ENCODE measurements at regions not wholly inside any gene's neighbourhood (a gene's known extent, or its start where the extent isn't known, plus 50 kb on each side); places are given as distances from the start of the nearest gene placed in this dataset.

DNA sequence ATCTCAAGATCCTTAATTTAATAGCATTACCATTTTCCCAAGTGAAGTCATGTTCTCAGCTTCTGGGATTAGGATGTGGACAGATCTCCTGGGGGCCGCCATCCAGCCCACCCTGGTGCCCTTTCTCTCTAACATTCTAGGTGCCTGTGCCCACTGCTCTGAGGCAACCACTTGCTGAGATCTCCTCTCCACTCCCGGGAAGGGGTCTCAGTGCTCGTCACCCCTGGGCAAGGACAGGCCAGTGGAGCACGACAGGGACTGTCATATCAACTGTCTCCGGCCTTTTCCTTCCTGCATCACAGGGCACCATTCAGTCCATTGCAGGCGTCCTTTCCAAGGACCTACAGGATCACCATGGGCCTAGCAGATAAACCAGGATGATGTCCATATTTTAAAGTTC is 304.8 kb downstream of the AJAP1 start:
- DNase-seq (ENCODE audit: low spot score) = no peak

- no peak for DNase-seq (ENCODE audit: low spot score)
Measured at GRCh38 chr1:4957027-4957426, 302.6 kb downstream of the AJAP1 start.

DNA sequence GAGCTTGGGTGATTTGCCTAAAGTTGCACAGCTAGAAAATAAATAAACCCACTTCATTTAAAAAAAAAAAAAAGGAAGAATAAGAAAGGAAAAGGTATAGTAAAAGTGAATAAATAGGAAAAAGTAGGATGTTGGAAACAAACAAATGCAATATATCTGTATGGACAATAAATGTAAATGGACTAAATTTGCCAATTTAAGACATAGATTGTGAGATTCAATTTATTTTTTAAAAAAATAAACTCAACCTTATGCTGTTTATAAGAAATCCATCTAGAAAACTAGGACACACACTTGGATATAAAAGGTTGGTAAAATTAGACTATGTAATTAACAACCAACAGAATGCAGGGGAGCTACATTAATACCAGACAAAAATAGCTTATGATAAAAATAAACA is 300.0 kb downstream of the AJAP1 start:
- no peak for DNase-seq (ENCODE audit: low spot score)

DNA sequence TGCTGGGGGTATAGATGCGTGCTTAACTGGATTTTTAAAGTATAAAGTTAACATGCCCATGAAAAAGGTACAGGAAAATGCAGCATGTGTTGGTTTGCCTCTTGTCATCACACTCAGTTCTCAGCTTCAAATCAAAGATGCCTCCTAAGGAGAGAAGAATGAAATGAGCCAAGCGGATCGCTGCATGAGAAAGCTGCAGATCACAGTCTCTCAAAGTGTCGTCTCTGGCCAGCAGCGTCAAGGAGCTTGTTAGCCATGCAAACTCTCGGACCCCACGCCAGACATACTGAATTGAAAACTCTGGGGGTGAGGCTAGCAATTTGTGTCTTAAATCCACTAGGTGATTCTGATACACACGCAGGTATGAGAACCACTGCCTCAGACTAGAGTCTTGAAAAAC is 297.2 kb downstream of the AJAP1 start:
- no peak for DNase-seq (ENCODE audit: low spot score)

DNA sequence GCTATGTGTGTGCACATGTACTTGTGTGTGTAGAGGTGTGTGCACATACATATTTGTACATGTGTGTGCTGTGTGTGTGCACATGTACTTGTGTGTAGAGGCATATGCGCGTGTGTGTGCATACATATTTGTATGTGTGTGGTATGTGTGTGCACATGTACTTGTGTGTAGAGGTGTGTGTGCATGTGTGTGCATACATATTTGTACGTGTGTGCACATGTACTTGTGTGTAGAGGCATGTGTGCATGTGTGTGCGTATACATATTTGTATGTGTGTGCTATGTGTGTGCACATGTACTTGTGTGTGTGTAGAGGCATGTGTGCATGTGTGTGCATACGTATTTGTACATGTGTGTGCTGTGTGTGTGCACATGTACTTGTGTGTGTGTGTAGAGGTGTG is 291.9 kb downstream of the AJAP1 start:
- no peak for DNase-seq (ENCODE audit: low spot score)

DNA sequence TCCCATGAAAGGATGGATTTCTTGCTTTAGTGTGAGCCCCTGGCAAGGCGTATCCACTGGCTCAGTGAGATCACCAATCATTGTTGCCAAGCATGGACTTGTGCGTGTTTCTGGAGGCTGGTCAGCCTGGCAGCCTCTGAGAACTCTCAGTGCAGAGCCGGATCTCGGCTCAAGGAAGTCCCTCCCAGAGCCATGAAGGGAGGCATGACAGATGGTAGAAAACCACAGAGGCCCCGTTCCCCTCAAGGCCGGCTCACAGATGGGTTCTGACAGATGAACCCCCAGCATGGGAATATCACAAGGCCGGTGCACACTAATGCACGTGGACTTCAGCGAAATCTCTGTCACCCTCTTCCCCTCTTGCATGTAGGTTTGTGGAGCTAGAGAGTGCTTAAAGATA is 290.5 kb downstream of the AJAP1 start:
- DNase-seq (ENCODE audit: low spot score) = no peak

DNA sequence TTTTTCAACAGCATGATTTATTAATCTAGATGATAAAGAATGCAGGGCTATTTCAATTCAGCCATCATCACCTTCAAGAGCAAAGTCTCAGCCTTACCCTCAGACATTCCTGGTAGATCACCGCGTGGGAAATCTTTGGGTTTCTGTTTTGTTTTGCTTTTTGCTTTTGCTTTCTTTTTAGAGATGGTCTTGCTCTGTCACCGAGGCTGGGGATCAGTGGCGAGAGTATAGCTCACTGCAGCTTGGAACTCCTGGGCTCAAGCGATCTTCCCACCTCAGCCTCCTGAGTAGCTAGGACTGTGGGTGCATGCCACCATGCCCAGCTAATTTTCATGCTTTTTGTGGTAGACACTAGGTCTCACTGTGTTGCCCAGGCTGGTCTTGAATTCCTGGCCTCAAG is 289.7 kb downstream of the AJAP1 start:
- DNase-seq (ENCODE audit: low spot score) = no peak

- DNase-seq (ENCODE audit: low spot score) = no peak
Measured at GRCh38 chr1:4939266-4939665, 284.9 kb downstream of the AJAP1 start.

- no peak for DNase-seq (ENCODE audit: low spot score)
Measured at GRCh38 chr1:4937876-4938534, 283.6 kb downstream of the AJAP1 start.

DNA sequence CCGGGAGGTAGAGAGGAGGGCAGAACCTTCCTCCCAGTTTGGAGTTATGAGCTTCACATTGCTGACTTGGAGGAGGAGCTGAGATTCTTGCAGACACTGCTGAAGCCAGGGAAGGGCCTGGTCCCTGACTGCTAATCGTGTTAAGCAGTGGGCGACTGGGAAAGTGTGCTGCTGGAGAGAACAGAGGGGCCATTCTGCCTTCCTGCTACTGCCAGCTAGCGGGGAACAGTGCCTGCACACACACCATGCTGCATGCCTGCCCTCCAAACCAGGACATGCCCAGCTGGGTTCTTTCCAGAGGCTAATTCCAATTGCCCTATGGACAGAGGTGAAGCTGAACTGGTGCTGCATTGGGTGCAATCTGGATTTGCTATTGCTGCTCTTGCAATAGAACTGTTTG is 281.4 kb downstream of the AJAP1 start:
- DNase-seq (ENCODE audit: low spot score) = no peak

DNA sequence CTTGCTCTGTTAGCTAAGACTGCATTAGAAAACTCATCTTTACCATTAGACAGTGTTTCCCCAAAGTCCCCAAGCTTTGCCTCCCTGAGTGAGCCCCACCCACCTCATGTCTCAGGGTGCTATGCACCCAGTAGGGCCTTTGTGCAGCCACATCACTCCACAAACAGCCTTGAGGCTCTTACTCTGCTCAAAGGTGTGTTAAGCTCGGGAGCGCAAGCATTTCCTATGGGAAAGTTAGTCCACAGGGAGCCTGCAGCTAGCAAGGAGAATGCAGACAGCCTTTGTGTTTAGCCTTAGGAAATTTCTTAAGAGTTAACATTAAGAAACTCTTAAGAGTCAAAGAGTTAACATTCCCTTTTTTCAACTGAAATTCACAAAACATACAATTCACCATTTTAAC is 278.8 kb downstream of the AJAP1 start:
- no peak for DNase-seq (ENCODE audit: low spot score)

DNA sequence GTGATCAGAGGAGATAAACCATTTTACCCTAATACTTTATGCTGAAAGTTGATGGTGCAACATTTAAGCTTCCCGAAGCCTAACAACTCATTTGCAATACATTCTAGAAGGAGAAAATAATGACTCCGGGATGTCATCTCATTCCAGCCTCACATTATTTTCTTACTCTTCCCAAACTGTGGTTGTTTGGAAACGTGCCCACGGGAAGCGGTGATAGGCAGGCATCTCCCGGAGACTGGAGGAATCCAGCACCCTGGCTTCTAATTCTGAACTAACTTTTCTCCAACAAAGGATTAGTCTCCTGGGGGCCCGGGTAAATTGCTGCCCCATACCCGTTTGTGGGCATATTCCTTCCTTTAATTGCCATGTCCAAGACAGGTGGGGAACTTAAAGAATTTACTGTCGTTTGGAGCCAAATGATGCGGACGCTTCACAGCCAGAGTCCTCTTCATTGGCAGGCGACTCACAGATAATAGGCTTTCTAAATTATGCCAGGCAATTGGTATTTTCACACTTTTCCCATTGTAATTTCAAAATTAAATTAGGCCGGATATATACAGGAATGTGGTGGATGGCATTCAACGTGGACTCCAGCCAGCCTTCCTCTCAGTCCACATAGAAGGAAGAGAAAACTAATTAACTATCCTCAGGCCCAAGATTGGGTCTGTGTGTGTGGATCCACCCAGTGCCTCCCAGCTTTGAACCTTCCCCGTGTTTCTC is 278.1 kb downstream of the AJAP1 start:
- no peak for DNase-seq (ENCODE audit: low spot score)

- no peak for DNase-seq (ENCODE audit: low spot score)
Measured at GRCh38 chr1:4931486-4931885, 277.1 kb downstream of the AJAP1 start.

GRCh38 chr1:4928186-4928585 is 273.8 kb downstream of the AJAP1 start:
- no peak for DNase-seq (ENCODE audit: low spot score)

- no peak for DNase-seq (ENCODE audit: low spot score)
Measured at GRCh38 chr1:4924356-4924755, 269.9 kb downstream of the AJAP1 start.

- no peak for DNase-seq (ENCODE audit: low spot score)
Measured at GRCh38 chr1:4916610-4917009, 262.2 kb downstream of the AJAP1 start.

DNA sequence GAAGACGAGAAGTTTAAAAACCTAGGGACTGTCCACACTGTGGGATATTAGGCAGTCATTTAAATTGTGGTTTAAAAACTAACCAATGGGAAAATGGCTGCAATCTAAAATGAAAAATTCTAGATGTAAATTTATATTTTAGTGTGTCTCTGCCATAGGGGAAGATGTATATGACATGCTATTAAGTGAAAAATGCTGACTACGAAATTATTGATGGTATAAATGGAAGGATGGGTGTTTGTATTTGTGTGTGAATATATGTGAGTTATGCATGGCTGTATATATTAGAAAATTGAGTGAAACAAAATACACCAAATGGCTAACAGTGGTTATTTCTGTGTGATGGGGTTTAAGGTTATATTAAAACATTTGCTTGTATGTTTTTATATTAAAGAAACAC is 260.7 kb downstream of the AJAP1 start:
- no peak for DNase-seq (ENCODE audit: low spot score)

GRCh38 chr1:4908486-4908885 is 254.1 kb downstream of the AJAP1 start:
- no peak for DNase-seq (ENCODE audit: low spot score)

DNA sequence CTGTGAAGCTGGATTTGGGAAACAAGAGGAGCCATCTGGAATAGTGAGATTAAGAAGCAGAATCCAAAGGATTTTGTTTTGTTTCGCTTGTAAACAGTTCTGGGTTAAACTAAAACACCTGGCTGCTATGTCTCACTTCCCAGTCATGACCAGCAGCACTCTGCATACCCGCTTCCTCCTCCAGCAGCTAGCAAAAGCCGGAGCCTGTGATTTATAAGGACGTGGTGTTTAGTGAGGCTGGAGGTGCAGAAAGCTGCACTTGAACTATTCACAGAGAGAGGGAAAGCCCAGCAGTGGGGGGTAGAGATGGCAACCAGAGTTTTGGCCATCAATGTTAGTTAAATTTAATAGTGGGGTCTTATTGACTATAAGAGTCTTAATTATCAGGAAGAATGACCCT is 240.2 kb downstream of the AJAP1 start:
- no peak for DNase-seq (ENCODE audit: low spot score)

GRCh38 chr1:4880626-4881025 is 226.2 kb downstream of the AJAP1 start:
- no peak for DNase-seq (ENCODE audit: low spot score)

- DNase-seq (ENCODE audit: low spot score) = no peak
Measured at GRCh38 chr1:4877426-4877825, 223.0 kb downstream of the AJAP1 start.

GRCh38 chr1:4871373-4871772 is 217.0 kb downstream of the AJAP1 start:
- no peak for DNase-seq (ENCODE audit: low spot score)

DNA sequence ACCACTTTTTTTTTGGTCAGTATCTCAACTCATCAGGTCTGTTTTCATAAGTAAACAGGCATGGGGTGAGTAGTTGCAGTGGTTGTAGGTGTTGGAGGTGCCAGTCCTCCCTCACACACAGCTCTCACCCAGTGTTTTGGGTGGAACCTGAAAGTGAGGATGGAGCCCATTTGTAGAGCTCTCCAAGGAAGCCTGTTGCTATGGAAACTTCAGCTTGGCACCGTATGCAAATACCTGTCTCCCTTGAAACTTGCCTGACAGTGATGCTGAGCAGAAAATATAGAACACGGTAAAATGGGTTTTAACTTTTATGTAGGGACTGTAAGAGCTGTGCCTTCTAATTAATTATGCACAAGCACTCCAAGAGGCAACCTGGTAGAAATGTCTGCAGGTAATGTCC is 214.1 kb downstream of the AJAP1 start:
- DNase-seq (ENCODE audit: low spot score) = no peak

DNA sequence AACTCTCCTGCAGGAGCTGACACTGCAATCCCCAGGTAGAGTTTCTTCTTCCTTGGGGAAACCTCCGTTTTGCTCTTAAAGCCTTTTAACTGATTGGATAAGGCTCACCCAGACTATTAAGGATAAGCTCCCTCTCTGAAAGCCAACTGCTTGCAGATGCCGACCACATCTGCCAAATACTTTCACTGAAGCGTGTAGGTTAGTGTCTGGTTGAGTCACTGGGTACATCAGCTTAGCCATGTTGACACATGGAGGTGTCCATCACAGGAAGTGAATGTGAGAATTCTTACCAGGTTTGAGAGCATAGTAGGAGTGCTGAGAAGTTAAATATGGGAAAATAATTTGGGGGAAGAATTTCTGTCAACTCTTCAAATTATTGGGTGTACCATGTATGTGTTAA is 202.0 kb downstream of the AJAP1 start:
- no peak for DNase-seq (ENCODE audit: low spot score)

Data from hematopoietic multipotent progenitor cell treated with erythropoietin and hydrocortisone succinate and interleukin-3 and kit ligand, for 17 days (in vitro differentiated cells).